Brain microvascular endothelial cell (primary cell): ENCODE measurements at regions not wholly inside any gene's neighbourhood (a gene's known extent, or its start where the extent isn't known, plus 50 kb on each side); places are given as distances from the start of the nearest gene placed in this dataset.

Experiments
- DNase-seq: peaks from one replicate; pipeline ENCODE4 v3.0.0-alpha.2; 2020
- H3K27ac ChIP-seq: fragments of 250-450 bp; sonication (Bioruptor Pico); 2 replicates; pipeline ENCODE4 v1.5.1; 2020; ENCODE audit warnings: mild to moderate bottlenecking, moderate library complexity
- H3K27me3 ChIP-seq: fragments of 250-450 bp; sonication (Bioruptor Pico); replicated peaks from 2 replicates; pipeline ENCODE4 v1.5.1; 2020; ENCODE audit warnings: mild to moderate bottlenecking
- H3K36me3 ChIP-seq: fragments of 250-450 bp; sonication (Bioruptor Pico); replicated peaks from 2 replicates; pipeline ENCODE4 v1.5.1; 2020; ENCODE audit warnings: mild to moderate bottlenecking
- H3K4me3 ChIP-seq: 2 replicates; pipeline ENCODE4 v1.5.1; 2011; ENCODE audit warnings: low read depth, mild to moderate bottlenecking, control low read depth, low read length, moderate library complexity
- in situ Hi-C: cut with HindIII; loops from 2 replicates; pipeline ENCODE4 v1.10.0; 2017; ENCODE audit warnings: low sequenced_read_pairs, low pct_ligation_motif_present
- TF ChIP-seq, protein P1 (sequence below): IDR thresholded peaks from 2 replicates; pipeline ENCODE4 v1.5.1; 2011; ENCODE audit warnings: low read depth, mild to moderate bottlenecking, moderate library complexity, low read length, control low read depth, inconsistent platforms; ENCODE audit errors: missing control alignments

DNA sequence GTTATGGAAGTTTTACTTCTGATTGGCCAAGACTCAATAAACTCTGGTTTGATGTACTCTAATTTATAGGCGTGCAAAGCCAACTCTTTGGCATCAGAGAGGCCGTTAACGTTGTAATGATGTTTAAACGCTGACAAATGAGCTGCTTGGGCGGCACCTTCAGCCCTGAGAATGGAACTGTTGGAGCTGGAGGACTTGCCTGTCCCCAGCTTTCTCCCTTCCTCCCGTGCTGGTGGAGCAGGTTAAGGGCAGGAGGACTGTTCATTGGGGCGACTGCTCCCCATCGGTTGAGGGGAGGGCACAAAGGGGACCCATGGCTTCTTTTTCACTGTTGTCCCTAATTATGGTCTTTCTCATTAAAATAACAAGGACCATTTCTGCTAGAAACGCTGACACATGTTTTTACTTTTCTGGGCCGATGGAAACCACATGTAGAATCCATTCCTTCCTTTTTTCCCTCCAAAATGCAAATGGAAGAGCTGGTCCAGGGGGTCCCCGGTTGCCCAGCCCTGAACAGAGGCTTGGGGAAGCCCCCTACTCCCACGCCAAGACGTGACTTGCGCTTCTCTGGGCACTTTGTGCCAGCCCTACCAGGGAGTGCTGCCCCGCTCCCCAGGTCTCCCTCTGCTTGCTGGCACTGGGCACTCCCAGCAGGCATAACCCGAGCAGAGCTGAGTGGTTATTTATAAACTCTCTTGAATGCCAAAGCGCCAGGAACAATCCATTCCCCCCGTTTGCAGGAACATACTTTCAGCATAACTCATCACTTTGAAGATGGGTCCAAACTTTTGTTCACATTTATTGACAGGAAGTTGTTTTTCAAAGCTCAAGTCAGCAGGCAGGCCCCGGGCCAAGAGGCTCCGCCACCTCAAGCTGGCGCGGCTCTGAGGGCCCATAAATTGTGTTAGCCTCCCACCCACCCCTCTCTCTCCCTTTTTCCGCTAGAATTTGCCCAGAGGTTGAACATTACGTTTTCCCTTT is 170.1 kb downstream of the ASB1 start:
- in situ Hi-C loops = no loop called here
- TF ChIP-seq, protein P1, sequence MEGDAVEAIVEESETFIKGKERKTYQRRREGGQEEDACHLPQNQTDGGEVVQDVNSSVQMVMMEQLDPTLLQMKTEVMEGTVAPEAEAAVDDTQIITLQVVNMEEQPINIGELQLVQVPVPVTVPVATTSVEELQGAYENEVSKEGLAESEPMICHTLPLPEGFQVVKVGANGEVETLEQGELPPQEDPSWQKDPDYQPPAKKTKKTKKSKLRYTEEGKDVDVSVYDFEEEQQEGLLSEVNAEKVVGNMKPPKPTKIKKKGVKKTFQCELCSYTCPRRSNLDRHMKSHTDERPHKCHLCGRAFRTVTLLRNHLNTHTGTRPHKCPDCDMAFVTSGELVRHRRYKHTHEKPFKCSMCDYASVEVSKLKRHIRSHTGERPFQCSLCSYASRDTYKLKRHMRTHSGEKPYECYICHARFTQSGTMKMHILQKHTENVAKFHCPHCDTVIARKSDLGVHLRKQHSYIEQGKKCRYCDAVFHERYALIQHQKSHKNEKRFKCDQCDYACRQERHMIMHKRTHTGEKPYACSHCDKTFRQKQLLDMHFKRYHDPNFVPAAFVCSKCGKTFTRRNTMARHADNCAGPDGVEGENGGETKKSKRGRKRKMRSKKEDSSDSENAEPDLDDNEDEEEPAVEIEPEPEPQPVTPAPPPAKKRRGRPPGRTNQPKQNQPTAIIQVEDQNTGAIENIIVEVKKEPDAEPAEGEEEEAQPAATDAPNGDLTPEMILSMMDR = no peak
- Histone ChIP-seq H3K36me3 (no peaks in the 10 kb centered on the region), H3K27me3 (no peaks in the 10 kb centered on the region), H3K4me3 (no peak overlapping the region), H3K27ac (no peak overlapping the region)
- peak; percentile 62 for DNase-seq

DNA sequence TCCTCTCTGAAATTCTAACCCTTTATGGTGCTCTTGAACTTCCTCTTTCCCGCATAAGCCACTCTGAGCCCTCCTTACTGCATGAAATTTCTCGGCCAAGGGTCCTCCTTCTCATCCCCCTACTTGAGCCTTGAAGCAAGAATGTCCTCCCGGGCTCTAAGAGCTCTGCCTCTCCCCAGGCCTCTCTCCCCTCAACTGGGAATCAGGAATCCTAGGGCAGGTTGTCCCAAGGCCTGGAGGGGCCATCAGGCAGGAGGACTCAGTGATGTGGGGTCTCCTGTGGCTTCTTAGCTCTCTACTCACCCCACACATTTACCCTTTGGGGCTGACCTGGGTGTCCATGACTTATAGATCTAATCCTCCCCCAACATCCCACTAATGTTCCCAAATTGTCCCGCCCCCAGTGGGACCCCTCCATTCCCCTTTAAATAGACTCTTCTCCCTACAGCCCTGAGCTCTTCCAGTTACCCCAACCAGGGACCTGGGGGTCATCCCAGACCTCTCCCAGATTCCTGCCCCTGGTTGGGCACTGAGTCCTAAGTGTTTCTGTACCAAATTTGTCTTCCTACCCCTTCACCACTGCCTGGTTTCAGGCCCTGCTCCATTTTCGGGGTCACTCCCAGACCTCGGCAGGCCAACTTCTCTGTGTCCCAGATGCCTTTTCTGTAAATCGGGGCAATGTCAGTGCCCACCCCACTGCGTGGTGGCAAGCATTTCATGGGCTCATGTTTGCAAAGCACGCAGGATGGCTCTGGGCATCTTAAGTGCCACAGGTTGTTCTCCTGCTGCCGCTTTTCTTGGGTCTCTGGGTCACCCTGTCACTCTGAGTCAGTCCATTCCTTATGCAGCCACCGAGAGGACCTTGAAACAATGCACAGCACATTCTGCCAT is 171.2 kb downstream of the ASB1 start:
- no peak for DNase-seq
- no peaks in the 10 kb centered on the region for H3K27me3 ChIP-seq
- no peak overlapping the region for H3K4me3 ChIP-seq
- TF ChIP-seq, protein P1 = no peak
- no peak overlapping the region for H3K27ac ChIP-seq
- H3K36me3 ChIP-seq = no peaks in the 10 kb centered on the region
- in situ Hi-C loops = no loop called here

DNA sequence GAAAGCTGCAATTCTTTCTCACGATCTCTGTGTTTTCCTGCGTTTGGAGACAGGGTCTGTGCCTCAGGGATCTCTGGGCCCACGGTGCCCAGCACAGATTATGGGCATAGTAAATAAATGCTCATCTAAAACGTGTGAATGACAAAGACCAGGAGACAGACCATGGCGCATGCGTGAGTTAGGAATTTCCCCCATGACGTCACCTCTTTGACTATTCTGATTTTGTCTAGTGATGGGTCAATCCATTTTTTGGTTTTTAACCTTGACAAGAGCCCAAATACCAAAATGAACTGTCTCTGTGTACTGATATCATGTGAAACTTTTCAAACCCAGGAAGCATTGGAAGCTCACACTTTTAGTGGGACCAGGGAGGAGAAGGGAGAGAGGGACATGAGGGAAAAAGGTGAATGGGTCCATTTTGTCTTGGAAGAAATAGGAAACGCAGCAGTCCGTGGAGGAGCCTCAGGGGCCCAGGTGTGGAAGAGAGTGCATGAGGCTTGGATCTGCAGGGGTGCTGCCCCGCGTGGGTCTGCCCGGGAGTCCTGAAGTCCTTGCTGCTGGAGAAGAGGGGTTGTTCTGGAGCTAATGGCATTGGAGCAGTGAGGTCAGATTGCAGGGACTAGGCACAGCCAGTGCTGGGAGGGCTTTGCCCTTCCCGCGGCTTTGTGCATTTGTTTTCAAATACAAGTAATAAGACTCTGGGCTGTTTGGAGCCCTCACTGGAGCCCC is 172.2 kb downstream of the ASB1 start:
- Histone ChIP-seq H3K36me3 (no peaks in the 10 kb centered on the region), H3K27ac (no peak overlapping the region), H3K27me3 (no peaks in the 10 kb centered on the region), H3K4me3 (no peak overlapping the region)
- TF ChIP-seq, protein P1 = no peak
- DNase-seq = no peak
- in situ Hi-C loops = no loop called here

DNA sequence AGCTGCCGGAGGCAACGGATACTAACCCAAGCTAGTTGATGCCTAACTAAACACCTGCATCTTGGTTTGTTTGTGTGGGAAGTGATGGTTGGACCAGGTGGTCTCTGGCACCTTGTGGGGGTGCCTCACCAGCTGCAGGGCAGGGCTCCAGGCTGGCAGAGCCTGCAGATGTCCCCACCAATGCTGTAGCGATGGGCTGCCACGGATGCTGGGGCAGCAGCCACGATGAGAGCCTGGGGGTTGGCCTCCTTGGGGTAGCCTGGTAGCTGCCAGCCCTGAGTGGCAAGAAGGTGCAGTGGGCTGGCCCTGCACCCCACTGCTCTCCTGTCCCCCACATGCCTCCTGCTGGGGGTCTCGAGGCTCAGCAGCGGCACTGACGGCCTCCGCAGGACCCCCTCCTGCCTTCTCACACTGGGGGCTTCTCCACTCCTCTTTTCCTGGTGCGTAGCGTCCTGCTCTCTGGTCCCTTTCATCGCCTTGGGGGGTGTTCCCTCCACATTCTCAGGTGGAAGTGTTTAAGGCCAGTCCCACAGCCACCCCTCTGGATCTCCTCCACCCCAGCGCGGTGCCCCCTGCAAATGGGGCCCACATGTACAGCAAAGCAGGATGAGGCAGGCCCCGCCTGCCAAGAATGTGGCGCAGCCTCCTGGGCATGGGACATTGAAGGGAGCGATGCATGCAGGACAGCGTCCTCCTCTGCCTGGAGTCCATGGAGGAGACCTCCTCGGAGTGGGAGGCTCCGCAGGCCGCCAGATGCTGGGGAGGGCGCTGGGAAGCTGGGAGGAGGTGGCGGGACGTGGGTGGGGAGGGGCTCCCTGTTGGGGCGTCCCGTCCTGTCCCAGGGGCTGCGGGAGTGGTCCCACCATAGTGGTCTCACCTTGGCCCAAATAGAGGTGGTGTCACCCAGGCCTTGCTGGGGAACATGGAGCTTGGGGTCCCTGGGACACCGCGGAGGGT is 173.1 kb downstream of the ASB1 start:
- H3K36me3 ChIP-seq = no peaks in the 10 kb centered on the region
- in situ Hi-C loops = no loop called here
- TF ChIP-seq, protein P1 = no peak

More for the DNA sequence above, 173.1 kb downstream of the ASB1 start:
- no peak overlapping the region for H3K4me3 ChIP-seq
- H3K27me3 ChIP-seq = no peaks in the 10 kb centered on the region
- H3K27ac ChIP-seq = no peak overlapping the region
- no peak for DNase-seq
